ENCODE measurements at regions not wholly inside any gene's neighbourhood (a gene's known extent, or its start where the extent isn't known, plus 50 kb on each side); places are given as distances from the start of the nearest gene placed in this dataset.

DNA sequence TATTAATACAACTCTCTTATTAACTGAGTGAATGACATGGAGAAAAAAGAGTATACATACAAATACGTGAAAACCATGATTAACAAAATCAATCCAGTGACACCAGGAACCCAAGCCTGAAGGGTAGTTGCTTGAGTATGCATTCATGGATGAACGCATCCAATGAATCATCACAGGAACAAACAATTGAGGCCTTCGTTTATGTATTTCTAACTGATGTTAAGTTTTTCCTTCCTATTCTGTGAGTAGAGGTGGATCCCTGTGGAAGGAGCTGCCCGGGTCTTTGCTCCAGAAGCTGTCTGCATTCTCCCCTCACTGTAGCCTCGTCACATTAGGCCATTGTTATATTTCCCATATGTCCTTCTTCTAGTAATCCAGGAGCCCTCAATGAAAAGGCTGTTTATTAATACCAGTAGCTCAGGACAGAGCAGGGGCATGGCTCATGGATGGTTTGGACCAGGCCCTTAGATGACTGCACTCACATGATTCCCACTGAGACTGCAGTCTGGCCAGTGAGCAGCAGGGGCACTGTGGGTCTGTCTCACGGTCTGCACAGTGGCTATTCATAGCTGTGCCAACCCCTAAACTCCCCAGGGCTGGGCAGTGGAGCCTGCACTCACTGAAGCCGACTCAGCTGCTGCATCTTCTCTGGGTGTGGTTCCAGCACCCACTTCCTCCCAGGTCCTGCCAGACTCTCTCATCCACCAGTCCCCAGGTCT lies 128.1 kb upstream of the TOP3B start:
- TF ChIP-seq POLR2A (IDR thresholded peaks at IDR 0.05; ENCODE audit: low read length) (no peak), GATA1 (IDR thresholded peaks at IDR 0.05; ENCODE audit: low read depth, low read length) (no peak)
